ENCODE measurements at regions not wholly inside any gene's neighbourhood (a gene's known extent, or its start where the extent isn't known, plus 50 kb on each side); places are given as distances from the start of the nearest gene placed in this dataset.

DNA sequence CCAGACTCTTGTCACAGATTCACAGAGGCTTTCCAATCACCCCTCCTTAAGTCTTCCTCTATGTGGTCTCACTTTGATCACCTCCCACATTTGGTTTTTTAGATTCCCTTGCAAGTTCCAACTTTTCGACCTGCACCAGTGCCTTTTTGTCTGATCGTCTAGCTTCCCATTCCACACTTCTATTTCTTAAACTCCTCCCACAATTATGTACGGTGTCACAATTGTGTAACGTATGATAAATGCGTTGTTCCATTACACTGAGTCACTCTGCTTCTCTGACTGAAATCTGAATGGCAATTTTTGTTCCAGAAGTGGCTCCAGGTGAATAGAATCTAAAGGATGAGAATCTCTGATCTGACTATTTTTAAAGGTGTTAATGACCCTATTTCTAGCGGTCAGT, 320.1 kb downstream of the LMX1A start:
- TF ChIP-seq, protein P1, sequence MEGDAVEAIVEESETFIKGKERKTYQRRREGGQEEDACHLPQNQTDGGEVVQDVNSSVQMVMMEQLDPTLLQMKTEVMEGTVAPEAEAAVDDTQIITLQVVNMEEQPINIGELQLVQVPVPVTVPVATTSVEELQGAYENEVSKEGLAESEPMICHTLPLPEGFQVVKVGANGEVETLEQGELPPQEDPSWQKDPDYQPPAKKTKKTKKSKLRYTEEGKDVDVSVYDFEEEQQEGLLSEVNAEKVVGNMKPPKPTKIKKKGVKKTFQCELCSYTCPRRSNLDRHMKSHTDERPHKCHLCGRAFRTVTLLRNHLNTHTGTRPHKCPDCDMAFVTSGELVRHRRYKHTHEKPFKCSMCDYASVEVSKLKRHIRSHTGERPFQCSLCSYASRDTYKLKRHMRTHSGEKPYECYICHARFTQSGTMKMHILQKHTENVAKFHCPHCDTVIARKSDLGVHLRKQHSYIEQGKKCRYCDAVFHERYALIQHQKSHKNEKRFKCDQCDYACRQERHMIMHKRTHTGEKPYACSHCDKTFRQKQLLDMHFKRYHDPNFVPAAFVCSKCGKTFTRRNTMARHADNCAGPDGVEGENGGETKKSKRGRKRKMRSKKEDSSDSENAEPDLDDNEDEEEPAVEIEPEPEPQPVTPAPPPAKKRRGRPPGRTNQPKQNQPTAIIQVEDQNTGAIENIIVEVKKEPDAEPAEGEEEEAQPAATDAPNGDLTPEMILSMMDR (IDR thresholded peaks at IDR 0.05): no peak
- no peak for TF ChIP-seq EZH2 (IDR thresholded peaks at IDR 0.05)
